ENCODE measurements at regions not wholly inside any gene's neighbourhood (a gene's known extent, or its start where the extent isn't known, plus 50 kb on each side); places are given as distances from the start of the nearest gene placed in this dataset.
"Not testable (repeated sequence)": the region's sequence is repeated elsewhere in the genome, so short reads cannot be mapped to it uniquely, and the experiment has no call there.

DNA sequence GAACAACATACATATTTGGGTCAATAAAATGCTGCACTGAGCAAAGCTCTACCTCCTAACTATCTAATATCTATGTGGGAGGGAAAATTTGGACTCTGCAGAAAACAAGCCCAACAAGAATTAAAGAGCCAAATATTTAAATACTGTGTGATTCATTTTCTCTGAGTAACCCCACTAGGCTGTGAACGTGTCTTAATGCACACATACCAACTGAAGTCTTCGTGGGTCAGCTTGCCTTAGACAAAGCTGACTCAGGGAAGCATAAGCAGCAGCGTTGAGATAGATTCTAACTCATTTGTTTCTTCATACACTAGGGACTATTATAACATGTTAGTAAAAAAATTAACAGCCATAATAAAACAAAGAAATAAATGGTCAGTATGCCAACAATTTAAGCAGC is 114.3 kb downstream of the GJA1 start:
- intact Hi-C loops (cut with DNase I): no loop called here

DNA sequence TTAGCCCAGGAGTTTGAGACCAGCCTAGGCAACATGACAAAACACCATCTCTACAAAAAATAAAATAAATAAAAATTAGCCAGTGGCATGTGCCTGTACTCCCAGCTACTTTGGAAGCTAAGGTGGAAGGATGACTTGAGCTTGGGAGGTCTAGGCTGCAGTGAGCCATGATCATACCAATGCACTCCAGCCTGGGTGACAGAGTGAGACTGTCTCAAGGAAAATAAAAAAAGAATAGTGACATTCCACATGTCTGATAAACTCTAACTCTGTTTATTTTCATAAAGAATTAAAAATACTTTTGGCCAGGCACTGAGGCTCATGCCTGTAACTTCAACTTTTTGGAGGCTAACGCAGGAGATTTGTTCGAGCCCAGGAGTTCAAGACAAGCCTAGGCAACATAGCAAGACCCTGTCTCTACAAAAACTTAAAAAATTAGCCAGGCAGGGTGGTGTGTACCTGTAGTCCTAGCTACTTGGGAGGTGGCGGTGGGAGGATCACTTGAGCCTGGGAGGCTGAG is 115.1 kb downstream of the GJA1 start:
- intact Hi-C loops (cut with DNase I): no loop called here
- 91 to 97% (median 91%) methylated on average over 3 of the region's 3 CpGs for WGBS, 3 donors
- H3K4me3 ChIP-seq: no peak overlapping the region

More for the DNA sequence above, 114.3 kb downstream of the GJA1 start:
- Histone ChIP-seq H3K9me3 (no peaks in the 10 kb centered on the region), H3K4me3 (no peak overlapping the region), H3K27ac (no peak overlapping the region), H3K27me3 (no peaks in the 10 kb centered on the region), H3K36me3 (no peaks in the 10 kb centered on the region), H3K4me1 (ENCODE audit: insufficient read depth) (no peaks in the 10 kb centered on the region)
- DNase-seq: no peak
- 11 to 13% (median 12%) methylated on average over 3 of the region's 3 CpGs for WGBS, 3 donors
- TF ChIP-seq EP300 (IDR thresholded peaks at IDR 0.05) (no peak), POLR2A (IDR thresholded peaks at IDR 0.05) (no peak)
- TF ChIP-seq, protein P1, sequence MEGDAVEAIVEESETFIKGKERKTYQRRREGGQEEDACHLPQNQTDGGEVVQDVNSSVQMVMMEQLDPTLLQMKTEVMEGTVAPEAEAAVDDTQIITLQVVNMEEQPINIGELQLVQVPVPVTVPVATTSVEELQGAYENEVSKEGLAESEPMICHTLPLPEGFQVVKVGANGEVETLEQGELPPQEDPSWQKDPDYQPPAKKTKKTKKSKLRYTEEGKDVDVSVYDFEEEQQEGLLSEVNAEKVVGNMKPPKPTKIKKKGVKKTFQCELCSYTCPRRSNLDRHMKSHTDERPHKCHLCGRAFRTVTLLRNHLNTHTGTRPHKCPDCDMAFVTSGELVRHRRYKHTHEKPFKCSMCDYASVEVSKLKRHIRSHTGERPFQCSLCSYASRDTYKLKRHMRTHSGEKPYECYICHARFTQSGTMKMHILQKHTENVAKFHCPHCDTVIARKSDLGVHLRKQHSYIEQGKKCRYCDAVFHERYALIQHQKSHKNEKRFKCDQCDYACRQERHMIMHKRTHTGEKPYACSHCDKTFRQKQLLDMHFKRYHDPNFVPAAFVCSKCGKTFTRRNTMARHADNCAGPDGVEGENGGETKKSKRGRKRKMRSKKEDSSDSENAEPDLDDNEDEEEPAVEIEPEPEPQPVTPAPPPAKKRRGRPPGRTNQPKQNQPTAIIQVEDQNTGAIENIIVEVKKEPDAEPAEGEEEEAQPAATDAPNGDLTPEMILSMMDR (IDR thresholded peaks at IDR 0.05): no peak

DNA sequence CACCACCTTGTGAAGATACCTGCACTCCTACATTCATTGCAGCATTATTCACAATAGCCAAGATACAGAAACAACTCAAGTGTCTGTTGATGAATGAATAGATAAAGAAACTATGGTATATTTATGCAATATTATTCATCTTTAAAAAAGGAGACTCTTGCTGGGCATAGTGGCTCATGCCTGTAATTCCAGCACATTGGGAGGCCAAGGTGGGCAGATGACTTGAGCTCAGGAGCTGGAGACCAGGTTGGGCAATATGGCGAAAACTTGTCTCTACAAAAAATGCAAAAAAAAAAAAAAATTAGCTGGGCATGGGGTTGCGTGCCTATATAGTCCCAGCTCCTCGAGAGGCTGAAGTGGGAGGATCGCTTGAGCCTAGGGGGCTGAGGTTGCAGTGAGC is 119.8 kb downstream of the GJA1 start:
- TF ChIP-seq, protein P1 (IDR thresholded peaks at IDR 0.05): no peak
- Histone ChIP-seq H3K9me3 (no peaks in the 10 kb centered on the region), H3K27me3 (no peaks in the 10 kb centered on the region), H3K27ac (no peak overlapping the region), H3K4me1 (ENCODE audit: insufficient read depth) (no peaks in the 10 kb centered on the region), H3K36me3 (no peaks in the 10 kb centered on the region), H3K4me3 (no peak overlapping the region)
- intact Hi-C loops (cut with DNase I): no loop called here
- DNase-seq: no peak
- 90 to 98% (median 96%) methylated on average over 4 of the region's 4 CpGs for WGBS, 3 donors

More for the DNA sequence above, 115.1 kb downstream of the GJA1 start:
- DNase-seq: no peak
- Histone ChIP-seq H3K27ac (no peak overlapping the region), H3K9me3 (no peaks in the 10 kb centered on the region), H3K36me3 (no peaks in the 10 kb centered on the region), H3K27me3 (no peaks in the 10 kb centered on the region), H3K4me1 (ENCODE audit: insufficient read depth) (no peaks in the 10 kb centered on the region)
- TF ChIP-seq, protein P1 (IDR thresholded peaks at IDR 0.05): no peak
- TF ChIP-seq EP300 (IDR thresholded peaks at IDR 0.05) (no peak), POLR2A (IDR thresholded peaks at IDR 0.05) (no peak)

DNA sequence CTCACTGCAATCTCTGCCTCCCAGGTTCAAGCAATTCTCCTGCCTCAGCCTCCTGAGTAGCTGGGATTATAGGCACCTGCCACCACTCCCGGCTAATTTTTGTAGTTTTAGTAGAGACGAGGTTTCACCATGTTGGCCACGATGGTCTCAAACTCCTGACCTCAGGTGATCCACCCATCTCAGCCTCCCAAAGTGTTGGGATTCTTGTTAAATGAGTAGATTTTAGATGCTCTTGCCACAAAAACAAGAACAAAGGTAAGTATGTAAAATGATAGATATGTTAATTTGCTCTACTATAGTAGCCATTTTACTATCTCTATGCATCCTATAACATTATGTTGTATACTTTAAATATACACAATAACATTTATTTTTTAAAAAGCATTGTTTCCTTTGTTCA is 120.7 kb downstream of the GJA1 start:
- DNase-seq; H3K9me3 ChIP-seq; H3K27ac ChIP-seq; H3K4me3 ChIP-seq; H3K27me3 ChIP-seq; intact Hi-C loops (cut with DNase I); H3K36me3 ChIP-seq; H3K4me1 ChIP-seq (ENCODE audit: insufficient read depth): not testable (repeated sequence)
- 94 to 95% (median 94%) methylated on average over 3 of the region's 3 CpGs for WGBS, 3 donors

DNA sequence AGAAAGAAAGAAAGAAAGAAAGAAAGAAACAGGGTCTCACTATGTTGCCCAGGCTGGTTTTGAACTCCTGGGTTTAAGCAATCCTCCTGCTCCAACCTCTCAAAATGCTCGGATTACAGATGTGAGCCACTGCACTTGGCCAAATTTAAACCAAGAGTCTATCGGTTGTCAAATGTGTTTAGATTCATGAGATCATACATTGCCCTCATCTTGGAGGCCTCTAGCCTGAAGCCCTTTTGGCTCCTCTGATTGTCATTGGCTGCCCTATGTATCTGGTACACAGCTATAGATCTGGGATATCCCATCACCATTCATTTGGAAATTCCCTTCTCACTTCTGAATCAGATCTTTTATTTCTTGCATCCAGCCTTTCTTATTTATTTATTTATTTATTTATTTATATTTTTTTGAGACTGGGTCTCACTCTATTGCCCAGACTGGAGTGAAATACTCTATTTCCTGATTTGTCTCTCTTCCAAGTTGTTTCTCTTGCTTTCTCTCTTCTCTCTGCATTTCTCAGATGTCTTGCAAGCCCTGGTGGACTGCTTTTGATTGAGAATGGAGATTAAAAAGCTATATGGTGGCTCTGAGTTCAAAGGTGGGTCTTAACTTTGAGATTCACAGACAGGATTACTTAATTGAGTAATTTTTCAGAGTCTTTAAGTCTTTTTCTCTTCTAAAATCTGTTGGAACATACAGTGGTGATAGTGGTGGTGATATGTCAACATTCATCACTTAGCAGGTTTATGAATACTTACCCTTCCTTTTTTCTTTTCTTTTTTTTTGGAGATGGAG is 121.9 kb downstream of the GJA1 start:
- Histone ChIP-seq H3K4me1 (ENCODE audit: insufficient read depth) (no peaks in the 10 kb centered on the region), H3K36me3 (no peaks in the 10 kb centered on the region), H3K27ac (no peak overlapping the region), H3K27me3 (no peaks in the 10 kb centered on the region), H3K9me3 (no peaks in the 10 kb centered on the region), H3K4me3 (no peak overlapping the region)
- WGBS, 3 donors: 93 to 98% (median 95%) methylated on average over 2 of the region's 2 CpGs
- no peak for DNase-seq
- TF ChIP-seq, protein P1 (IDR thresholded peaks at IDR 0.05): no peak
- TF ChIP-seq EP300 (IDR thresholded peaks at IDR 0.05): no peak
- TF ChIP-seq POLR2A (IDR thresholded peaks at IDR 0.05): no peak
- intact Hi-C loops (cut with DNase I): no loop called here

Data from ovary (tissue), 7 donors.